NCI-H226 (cell line): ENCODE measurements at regions not wholly inside any gene's neighbourhood (a gene's known extent, or its start where the extent isn't known, plus 50 kb on each side); places are given as distances from the start of the nearest gene placed in this dataset.
"Not testable (repeated sequence)": the region's sequence is repeated elsewhere in the genome, so short reads cannot be mapped to it uniquely, and the experiment has no call there.

Experiments
- DNase-seq: peaks from one replicate; pipeline ENCODE4 v3.0.0-alpha.2; 2015

- DNase-seq: no peak
Measured at GRCh38 chr18:60007661-60008060, 107.9 kb downstream of the PMAIP1 start.

GRCh38 chr18:60003610-60004185, 103.9 kb downstream of the PMAIP1 start:
- no peak for DNase-seq

GRCh38 chr18:59996370-59996966, 96.7 kb downstream of the PMAIP1 start:
- DNase-seq: peak; percentile 12

- DNase-seq: no peak
Measured at GRCh38 chr18:59994357-59994756, 94.6 kb downstream of the PMAIP1 start.

- no peak for DNase-seq
Measured at GRCh38 chr18:59993560-59993959, 93.8 kb downstream of the PMAIP1 start.

GRCh38 chr18:59990121-59990823, 90.5 kb downstream of the PMAIP1 start:
- DNase-seq: no peak

GRCh38 chr18:59988098-59988706, 88.4 kb downstream of the PMAIP1 start:
- no peak for DNase-seq

- no peak for DNase-seq
Measured at GRCh38 chr18:59987102-59987501, 87.3 kb downstream of the PMAIP1 start.

- DNase-seq: no peak
Measured at GRCh38 chr18:59986139-59986538, 86.3 kb downstream of the PMAIP1 start.

GRCh38 chr18:59985289-59985688, 85.5 kb downstream of the PMAIP1 start:
- DNase-seq: no peak

GRCh38 chr18:59983506-59983905, 83.7 kb downstream of the PMAIP1 start:
- no peak for DNase-seq

GRCh38 chr18:59980188-59980637, 80.4 kb downstream of the PMAIP1 start:
- DNase-seq: no peak

GRCh38 chr18:59971871-59972428, 72.2 kb downstream of the PMAIP1 start:
- no peak for DNase-seq

GRCh38 chr18:59971144-59971543, 71.3 kb downstream of the PMAIP1 start:
- DNase-seq: not testable (repeated sequence)

GRCh38 chr18:59969477-59970028, 69.8 kb downstream of the PMAIP1 start:
- DNase-seq: not testable (repeated sequence)

GRCh38 chr18:59968583-59968982, 68.8 kb downstream of the PMAIP1 start:
- DNase-seq: no peak

- no peak for DNase-seq
Measured at GRCh38 chr18:59967878-59968277, 68.1 kb downstream of the PMAIP1 start.

- DNase-seq: no peak
Measured at GRCh38 chr18:59966913-59967312, 67.1 kb downstream of the PMAIP1 start.

- no peak for DNase-seq
Measured at GRCh38 chr18:59963229-59963628, 63.4 kb downstream of the PMAIP1 start.

GRCh38 chr18:59961070-59961469, 61.3 kb downstream of the PMAIP1 start:
- no peak for DNase-seq

GRCh38 chr18:59960272-59960671, 60.5 kb downstream of the PMAIP1 start:
- DNase-seq: no peak

- DNase-seq: no peak
Measured at GRCh38 chr18:59959606-59960005, 59.8 kb downstream of the PMAIP1 start.

- no peak for DNase-seq
Measured at GRCh38 chr18:59959073-59959472, 59.3 kb downstream of the PMAIP1 start.
